Mesenchymal stem cell (in vitro differentiated cells and primary cell): ENCODE measurements at regions not wholly inside any gene's neighbourhood (a gene's known extent, or its start where the extent isn't known, plus 50 kb on each side); places are given as distances from the start of the nearest gene placed in this dataset.

Source experiments
- DNase-seq: peaks from one replicate; pipeline ENCODE4 v3.0.0-alpha.2; 2013
- H2AFZ ChIP-seq: one replicate; pipeline ENCODE4 v1.6.1; 2013; ENCODE audit warnings: low read depth, mild to moderate bottlenecking, control low read depth, inconsistent platforms, low read length, moderate library complexity
- H2AK5ac ChIP-seq: 2 replicates; pipeline ENCODE4 v1.6.1; 2013; ENCODE audit warnings: low read length, moderate library complexity, mild to moderate bottlenecking, inconsistent platforms; ENCODE audit not compliant: severe bottlenecking
- H2BK120ac ChIP-seq: one replicate; pipeline ENCODE4 v1.6.1; 2013; ENCODE audit warnings: low read depth, mild to moderate bottlenecking, inconsistent platforms, low read length, moderate library complexity
- H2BK12ac ChIP-seq, 2 experiments: one replicate each; pipeline ENCODE4 v1.6.1; 2013; ENCODE audit warnings: inconsistent platforms in 2 of 2, low read length in 2 of 2, mild to moderate bottlenecking in 2 of 2, moderate library complexity in 2 of 2, control low read depth in 1 of 2
- H2BK15ac ChIP-seq: one replicate; pipeline ENCODE4 v1.6.1; 2013; ENCODE audit warnings: mild to moderate bottlenecking, low read depth, inconsistent platforms; ENCODE audit not compliant: poor library complexity, severe bottlenecking
- H2BK5ac ChIP-seq: 2 replicates; pipeline ENCODE4 v1.6.1; 2013; ENCODE audit warnings: low read depth, mild to moderate bottlenecking, low read length, control low read depth, inconsistent platforms; ENCODE audit not compliant: poor library complexity, severe bottlenecking
- H3K14ac ChIP-seq, 2 experiments: one replicate each; pipeline ENCODE4 v1.6.1; 2013; ENCODE audit warnings: inconsistent platforms in 2 of 2, low read length in 2 of 2, control low read depth in 1 of 2, mild to moderate bottlenecking in 1 of 2, moderate library complexity in 1 of 2
- H3K18ac ChIP-seq, 2 experiments: one replicate each; pipeline ENCODE4 v1.6.1; 2013; ENCODE audit warnings: inconsistent platforms in 2 of 2, low read length in 2 of 2, control low read depth in 1 of 2, low read depth in 1 of 2, mild to moderate bottlenecking in 1 of 2
- H3K23ac ChIP-seq, 2 experiments: one replicate each; pipeline ENCODE4 v1.6.1; 2013; ENCODE audit warnings: inconsistent platforms in 2 of 2, low read length in 2 of 2, mild to moderate bottlenecking in 2 of 2, moderate library complexity in 2 of 2, control low read depth in 1 of 2
- H3K27ac ChIP-seq: 2 replicates; pipeline ENCODE4 v1.5.1; 2013; ENCODE audit warnings: mild to moderate bottlenecking, moderate library complexity, low read length, control low read depth, inconsistent platforms; ENCODE audit not compliant: poor library complexity, severe bottlenecking
- H3K27me3 ChIP-seq, 2 experiments: 2 replicates each; pipeline versions ENCODE4 v1.6.1 to v1.7.0; 2013; ENCODE audit warnings: low read length in 2 of 2, mild to moderate bottlenecking in 2 of 2, moderate library complexity in 2 of 2, control low read depth in 1 of 2, inconsistent platforms in 1 of 2; ENCODE audit not compliant: control insufficient read depth in 1 of 2, insufficient read depth in 1 of 2
- H3K36me3 ChIP-seq, 2 experiments: 2 replicates each; pipeline versions ENCODE4 v1.6.1 to v1.7.0; 2013; ENCODE audit warnings: low read length in 2 of 2, control low read depth in 1 of 2, inconsistent platforms in 1 of 2, low read depth in 1 of 2, mild to moderate bottlenecking in 1 of 2; ENCODE audit not compliant: insufficient read depth in 2 of 2, control insufficient read depth in 1 of 2
- H3K4ac ChIP-seq, 2 experiments: one replicate each; pipeline ENCODE4 v1.6.1; 2013; ENCODE audit warnings: inconsistent platforms in 2 of 2, low read length in 2 of 2, mild to moderate bottlenecking in 2 of 2, moderate library complexity in 2 of 2, control low read depth in 1 of 2, low read depth in 1 of 2
- H3K4me1 ChIP-seq: 2 replicates; pipeline ENCODE4 v1.6.1; 2013; ENCODE audit warnings: low read depth, low read length, control low read depth; ENCODE audit not compliant: control insufficient read depth, insufficient read depth
- H3K4me2 ChIP-seq: 2 replicates; pipeline ENCODE4 v1.6.1; 2013; ENCODE audit warnings: low read length, mild to moderate bottlenecking, inconsistent platforms; ENCODE audit not compliant: poor library complexity, severe bottlenecking
- H3K4me3 ChIP-seq, 2 experiments: 2 replicates each; pipeline versions ENCODE4 v1.5.1 to v1.7.0; 2013; ENCODE audit warnings: low read length in 2 of 2, mild to moderate bottlenecking in 2 of 2, control low read depth in 1 of 2, low read depth in 1 of 2; ENCODE audit not compliant: insufficient read depth in 1 of 2
- H3K79me1 ChIP-seq: replicated peaks from 2 replicates; pipeline ENCODE4 v1.6.1; 2013; ENCODE audit warnings: mild to moderate bottlenecking, control low read depth, low read length, inconsistent platforms; ENCODE audit not compliant: poor library complexity, severe bottlenecking
- H3K9ac ChIP-seq: 2 replicates; pipeline ENCODE4 v1.7.0; 2013; ENCODE audit warnings: mild to moderate bottlenecking, low read length, moderate library complexity
- H3K9me3 ChIP-seq: 2 replicates; pipeline ENCODE4 v1.7.0; 2013; ENCODE audit warnings: mild to moderate bottlenecking, low read length; ENCODE audit not compliant: control insufficient read depth
- H4K8ac ChIP-seq: one replicate; pipeline ENCODE4 v1.6.1; 2013; ENCODE audit warnings: inconsistent platforms, mild to moderate bottlenecking, low read length, moderate library complexity
- H4K91ac ChIP-seq: one replicate; pipeline ENCODE4 v1.6.1; 2013; ENCODE audit warnings: mild to moderate bottlenecking, low read length, inconsistent platforms
- WGBS: methylation state at CpG from one replicate; pipeline ENCODE4 v1.1.7; 2013; ENCODE audit warnings: mixed read lengths; 5-methylcytosine and 5-hydroxymethylcytosine counted together

DNA sequence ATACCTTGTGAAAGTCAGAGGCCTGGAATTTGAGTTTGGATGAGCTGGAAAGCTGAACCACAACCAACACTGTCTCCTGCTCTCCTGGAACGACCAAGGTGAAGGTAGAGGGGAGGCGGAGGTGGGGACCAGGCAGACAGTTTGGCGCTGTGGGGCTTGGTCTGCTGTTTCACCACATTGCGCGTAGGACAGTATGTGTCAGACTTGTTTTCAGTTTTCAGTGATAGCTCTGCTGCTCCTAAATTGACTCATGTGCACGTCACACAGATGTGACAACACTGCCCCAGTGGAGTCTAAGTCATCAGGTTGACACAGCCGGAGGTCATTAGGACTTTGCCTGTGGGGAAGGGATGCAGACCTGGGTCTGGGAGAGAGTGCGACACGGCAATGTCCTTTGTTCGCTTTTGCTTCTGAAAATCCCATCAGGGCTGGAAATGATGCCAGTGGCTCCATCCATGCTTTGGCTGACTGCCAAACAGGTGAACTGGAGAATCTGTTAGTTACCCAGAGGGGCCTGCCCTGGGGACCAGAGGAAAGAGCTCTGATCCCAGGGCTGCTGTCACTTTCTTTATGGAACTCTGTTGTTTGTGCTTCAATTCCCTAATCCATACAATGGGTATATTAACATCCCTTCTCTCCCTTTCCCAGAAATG lies 255.5 kb downstream of the CDC5L start:
- Histone ChIP-seq H3K9me3 (no peaks in the 10 kb centered on the region), H3K18ac (no peak overlapping the region), H2BK15ac (no peak overlapping the region), H3K4me2 (no peak overlapping the region), H3K4ac (no peak overlapping the region), H3K36me3 (no peaks in the 10 kb centered on the region), H3K4me1 (peaks cover 11% of the 10 kb centered on the region), H3K4me3 (no peak overlapping the region), H2BK120ac (no peak overlapping the region), H2AK5ac (no peak overlapping the region), H3K27me3 (no peaks in the 10 kb centered on the region), H3K79me1 (no peaks in the 10 kb centered on the region), H4K8ac (no peak overlapping the region), H3K9ac (no peak overlapping the region), H3K27ac (no peak overlapping the region), H3K23ac (no peak overlapping the region), H2BK5ac (no peak overlapping the region), H3K14ac (no peak overlapping the region), H2AFZ (no peak overlapping the region), H4K91ac (no peak overlapping the region), H2BK12ac (no peak overlapping the region)
- no peak for DNase-seq
- 90% methylated on average over 10 of the region's 10 CpGs for WGBS

- WGBS, result 91% methylated on average over 6 of the region's 6 CpGs
- H3K18ac ChIP-seq, result no peak overlapping the region
- no peak overlapping the region for H2AFZ ChIP-seq
- H3K4me3 ChIP-seq, result no peak overlapping the region
- H3K23ac ChIP-seq, result no peak overlapping the region
- no peaks in the 10 kb centered on the region for H3K36me3 ChIP-seq
- H3K4me1 ChIP-seq, result peaks cover 11% of the 10 kb centered on the region
- H2BK120ac ChIP-seq, result no peak overlapping the region
- H2BK5ac ChIP-seq, result peak overlapping the region; percentile 35
- no peak for DNase-seq
- no peak overlapping the region for H3K27ac ChIP-seq
- H2BK12ac ChIP-seq, result no peak overlapping the region
- no peak overlapping the region for H4K8ac ChIP-seq
- H3K27me3 ChIP-seq, result no peaks in the 10 kb centered on the region
- no peak overlapping the region for H2BK15ac ChIP-seq
- peak overlapping the region; percentile 42 for H2AK5ac ChIP-seq
- H3K14ac ChIP-seq, result no peak overlapping the region
- H4K91ac ChIP-seq, result no peak overlapping the region
- no peak overlapping the region for H3K4me2 ChIP-seq
- H3K4ac ChIP-seq, result no peak overlapping the region
- no peaks in the 10 kb centered on the region for H3K79me1 ChIP-seq
- H3K9me3 ChIP-seq, result no peaks in the 10 kb centered on the region
- H3K9ac ChIP-seq, result no peak overlapping the region
These were observed 257.8 kb downstream of the CDC5L start for GRCh38 chr6:44645276-44645675.

GRCh38 chr6:44646355-44646754 lies 258.8 kb downstream of the CDC5L start:
- Histone ChIP-seq H3K9ac (no peak overlapping the region), H2BK15ac (no peak overlapping the region), H3K23ac (no peak overlapping the region), H3K36me3 (no peaks in the 10 kb centered on the region), H2AK5ac (no peak overlapping the region), H3K4me3 (no peak overlapping the region), H2BK120ac (no peak overlapping the region), H2BK5ac (no peak overlapping the region), H4K91ac (no peak overlapping the region), H3K4me2 (no peak overlapping the region), H3K14ac (no peak overlapping the region), H2BK12ac (no peak overlapping the region), H3K27me3 (no peaks in the 10 kb centered on the region), H3K4me1 (peaks cover 12% of the 10 kb centered on the region), H3K27ac (no peak overlapping the region), H3K9me3 (no peaks in the 10 kb centered on the region), H3K4ac (no peak overlapping the region), H2AFZ (no peak overlapping the region), H4K8ac (no peak overlapping the region), H3K79me1 (no peaks in the 10 kb centered on the region), H3K18ac (no peak overlapping the region)
- WGBS, result 91% methylated on average over 5 of the region's 5 CpGs
- no peak for DNase-seq

GRCh38 chr6:44649365-44650025 lies 262.0 kb downstream of the CDC5L start:
- H3K36me3 ChIP-seq, result no peaks in the 10 kb centered on the region

More at GRCh38 chr6:44649365-44650025, 262.0 kb downstream of the CDC5L start:
- Histone ChIP-seq H3K9me3 (no peaks in the 10 kb centered on the region), H2BK12ac (no peak overlapping the region), H3K18ac (no peak overlapping the region), H2BK5ac (no peak overlapping the region), H3K27me3 (no peaks in the 10 kb centered on the region), H3K79me1 (no peaks in the 10 kb centered on the region), H3K4me2 (no peak overlapping the region), H3K9ac (peak overlapping the region; percentile 38), H3K27ac (no peak overlapping the region), H3K4ac (no peak overlapping the region), H3K23ac (no peak overlapping the region), H4K91ac (peak overlapping the region; percentile 11), H2BK120ac (no peak overlapping the region), H2AK5ac (peak overlapping the region; percentile 6), H3K4me3 (no peak overlapping the region), H2AFZ (no peak overlapping the region), H2BK15ac (no peak overlapping the region), H3K14ac (no peak overlapping the region), H4K8ac (no peak overlapping the region), H3K4me1 (peaks cover 21% of the 10 kb centered on the region)
- no peak for DNase-seq
- 91% methylated on average over 4 of the region's 4 CpGs for WGBS
